HEK293T (cell line): ENCODE measurements at regions not wholly inside any gene's neighbourhood (a gene's known extent, or its start where the extent isn't known, plus 50 kb on each side); places are given as distances from the start of the nearest gene placed in this dataset.

ENCODE experiments used
- ARNT ChIP-seq: fragments of 450-650 bp; IDR thresholded peaks from 2 replicates; pipeline ENCODE4 v1.6.1; 2017; ENCODE audit warnings: mild to moderate bottlenecking
- BHLHE40 ChIP-seq: fragments of 450-650 bp; IDR thresholded peaks from 2 replicates; pipeline ENCODE4 v1.6.1; 2016; ENCODE audit warnings: mild to moderate bottlenecking, moderate library complexity, borderline replicate concordance
- ELF4 ChIP-seq: fragments of 450-650 bp; IDR thresholded peaks from 2 replicates; pipeline ENCODE4 v1.6.1; 2017; ENCODE audit warnings: antibody characterized with exemption
- FOXK2 ChIP-seq: fragments of 450-650 bp; IDR thresholded peaks from 2 replicates; pipeline ENCODE4 v1.6.1; 2016; ENCODE audit warnings: mild to moderate bottlenecking
- FOXM1 ChIP-seq: fragments of 450-650 bp; IDR thresholded peaks from 2 replicates; pipeline ENCODE4 v1.6.1; 2017; ENCODE audit warnings: mild to moderate bottlenecking, borderline replicate concordance
- L3MBTL2 ChIP-seq: fragments of 450-650 bp; conservative IDR thresholded peaks from 2 replicates; pipeline ENCODE4 v1.6.1; 2016; ENCODE audit warnings: mild to moderate bottlenecking
- NFRKB ChIP-seq: fragments of 450-650 bp; IDR thresholded peaks from 2 replicates; pipeline ENCODE4 v1.6.1; 2016; ENCODE audit warnings: mild to moderate bottlenecking, moderate library complexity
- SP1 ChIP-seq: fragments of 450-650 bp; IDR thresholded peaks from 2 replicates; pipeline ENCODE4 v1.6.1; 2017
- ZNF384 ChIP-seq: fragments of 450-650 bp; IDR thresholded peaks from 2 replicates; pipeline ENCODE4 v1.6.1; 2016

- TF ChIP-seq BHLHE40 = no peak
- TF ChIP-seq L3MBTL2 = no peak
- TF ChIP-seq ZNF384 = no peak
- no peak for TF ChIP-seq SP1
- TF ChIP-seq FOXM1 = no peak
- TF ChIP-seq NFRKB = no peak
- TF ChIP-seq FOXK2 = no peak
- TF ChIP-seq ELF4 = no peak
- no peak for TF ChIP-seq ARNT
Observed at GRCh38 chr13:38530492-38530891, 156.4 kb upstream of the FREM2 start.
